H1 (cell line): ENCODE measurements at regions not wholly inside any gene's neighbourhood (a gene's known extent, or its start where the extent isn't known, plus 50 kb on each side); places are given as distances from the start of the nearest gene placed in this dataset.

Source experiments
- CTCF ChIA-PET: fragments of 300-600 bp; sonication (Branson Sonifier 250); formaldehyde crosslinking; loops from one replicate; lab custom pipeline; 2021; ENCODE audit not compliant: partially characterized antibody; lab: Charles Lee
- POLR2A ChIA-PET: fragments of 300-600 bp; sonication (Branson Sonifier 250); formaldehyde crosslinking; loops from one replicate; lab custom pipeline; 2021; ENCODE audit warnings: inconsistent platforms; ENCODE audit not compliant: partially characterized antibody; lab: Charles Lee
- DNase-seq, 2 experiments: peaks; one replicate each; pipeline versions ENCODE4 v3.0.0 to v3.0.0-alpha.2; 2010 to 2022; ENCODE audit warnings: low spot score in 2 of 2, low read depth in 1 of 2, mixed read lengths in 1 of 2
- FAIRE-seq: peaks from 2 replicates; lab custom pipeline; 2011; peaks lifted over from hg19 to GRCh38; lab: Jason Lieb, UNC
- H2AFZ ChIP-seq: 2 replicates; pipeline ENCODE4 v1.8.1; 2012; ENCODE audit warnings: low read length, inconsistent platforms
- H2AK5ac ChIP-seq: 2 replicates; pipeline ENCODE4 v1.6.1; 2013; ENCODE audit warnings: low read depth, low read length
- H2BK120ac ChIP-seq: replicated peaks from 2 replicates; pipeline ENCODE3; 2013; ENCODE audit warnings: low read depth, low read length, inconsistent platforms
- H2BK12ac ChIP-seq: 2 replicates; pipeline ENCODE4 v1.6.1; 2013; ENCODE audit warnings: low read depth, low read length
- H2BK15ac ChIP-seq: 2 replicates; pipeline ENCODE4 v1.6.1; 2013; ENCODE audit warnings: low read length
- H2BK20ac ChIP-seq: 2 replicates; pipeline ENCODE4 v1.6.1; 2013; ENCODE audit warnings: low read length
- H2BK5ac ChIP-seq: 2 replicates; pipeline ENCODE4 v1.6.1; 2013; ENCODE audit warnings: low read depth, low read length
- H3K14ac ChIP-seq: 2 replicates; pipeline ENCODE4 v1.6.1; 2013; ENCODE audit warnings: inconsistent platforms; ENCODE audit not compliant: insufficient read length
- H3K18ac ChIP-seq: 2 replicates; pipeline ENCODE4 v1.6.1; 2013; ENCODE audit warnings: low read length; ENCODE audit errors: extremely low read depth
- H3K23ac ChIP-seq: 2 replicates; pipeline ENCODE4 v1.6.1; 2013; ENCODE audit warnings: inconsistent platforms; ENCODE audit not compliant: insufficient read length
- H3K23me2 ChIP-seq: 2 replicates; pipeline ENCODE4 v1.6.1; 2013; ENCODE audit warnings: low read depth, low read length
- H3K27ac ChIP-seq: 2 replicates; pipeline ENCODE4 v1.6.1; 2011; ENCODE audit warnings: low read depth, low read length, inconsistent platforms
- H3K27me3 ChIP-seq, 4 experiments: replicated peaks in 1 of 4; 1 replicate in 1 of 4; 2 replicates in 3 of 4; pipeline versions ENCODE4 v1.6.1 to v1.8.1; 2011 to 2013; ENCODE audit warnings: low read length in 3 of 4, mild to moderate bottlenecking in 3 of 4, inconsistent platforms in 2 of 4, mixed read lengths in 2 of 4, moderate library complexity in 1 of 4; ENCODE audit not compliant: control insufficient read depth in 3 of 4, insufficient read depth in 3 of 4; ENCODE audit errors: extremely low read depth in 1 of 4
- H3K36me3 ChIP-seq, 4 experiments: 2 replicates each; pipeline versions ENCODE4 v1.6.1 to v1.8.1; 2011 to 2013; ENCODE audit warnings: mild to moderate bottlenecking in 4 of 4, low read length in 3 of 4, moderate library complexity in 2 of 4, control low read depth in 1 of 4, inconsistent platforms in 1 of 4; ENCODE audit not compliant: insufficient read depth in 4 of 4, control insufficient read depth in 2 of 4
- H3K4ac ChIP-seq: replicated peaks from 2 replicates; pipeline ENCODE3; 2013; ENCODE audit warnings: low read length, low read depth, mixed read lengths, inconsistent platforms; ENCODE audit not compliant: insufficient read length
- H3K4me1 ChIP-seq, 4 experiments: replicated peaks in 1 of 4; 1 replicate in 1 of 4; 2 replicates in 3 of 4; pipeline versions ENCODE4 v1.6.1 to v1.8.1; 2011 to 2013; ENCODE audit warnings: low read length in 3 of 4, inconsistent platforms in 2 of 4, mixed read lengths in 1 of 4; ENCODE audit not compliant: insufficient read depth in 4 of 4, control insufficient read depth in 3 of 4
- H3K4me2 ChIP-seq, 2 experiments: 2 replicates each; pipeline versions ENCODE4 v1.6.1 to v1.8.1; 2011 to 2013; ENCODE audit warnings: low read depth in 2 of 2, low read length in 2 of 2, control low read depth in 1 of 2, inconsistent platforms in 1 of 2, mild to moderate bottlenecking in 1 of 2; ENCODE audit not compliant: insufficient read depth in 1 of 2
- H3K4me3 ChIP-seq, 4 experiments: fragments of 200-600, 300-600 bp in 1 of 4; sonication (generic), shearing (Covaris generic), sonication (Bioruptor Twin) in 1 of 4; 2 replicates each; pipeline versions ENCODE4 v1.5.1 to v1.8.1; 2011 to 2016; ENCODE audit warnings: low read length in 4 of 4, low read depth in 3 of 4, control low read depth in 2 of 4, inconsistent platforms in 2 of 4, mild to moderate bottlenecking in 2 of 4, mixed read lengths in 1 of 4, moderate library complexity in 1 of 4; ENCODE audit not compliant: insufficient read depth in 2 of 4; ENCODE audit errors: extremely low read depth in 1 of 4
- H3K56ac ChIP-seq: replicated peaks from 2 replicates; pipeline ENCODE3; 2013; ENCODE audit warnings: low read depth, mild to moderate bottlenecking, mixed read lengths, low read length, inconsistent platforms; ENCODE audit not compliant: insufficient read length
- H3K79me1 ChIP-seq: 2 replicates; pipeline ENCODE4 v1.6.1; 2013; ENCODE audit warnings: low read depth, low read length, control low read depth
- H3K79me2 ChIP-seq, 2 experiments: 2 replicates each; pipeline versions ENCODE4 v1.6.1 to v1.8.1; 2012 to 2013; ENCODE audit warnings: low read length in 2 of 2, mild to moderate bottlenecking in 2 of 2, inconsistent platforms in 1 of 2; ENCODE audit not compliant: insufficient read depth in 2 of 2, control insufficient read depth in 1 of 2
- H3K9ac ChIP-seq, 4 experiments: replicated peaks in 1 of 4; 1 replicate in 1 of 4; 2 replicates in 3 of 4; pipeline versions ENCODE4 v1.6.1 to v1.8.1; 2011 to 2013; ENCODE audit warnings: low read depth in 3 of 4, low read length in 3 of 4, control low read depth in 2 of 4, mild to moderate bottlenecking in 2 of 4, moderate library complexity in 2 of 4, inconsistent platforms in 1 of 4; ENCODE audit errors: extremely low read depth in 1 of 4
- H3K9me3 ChIP-seq, 2 experiments: 2 replicates each; pipeline versions ENCODE4 v1.6.1 to v1.8.1; 2012 to 2013; ENCODE audit warnings: mild to moderate bottlenecking in 2 of 2, moderate library complexity in 2 of 2, control low read depth in 1 of 2, inconsistent platforms in 1 of 2, low read depth in 1 of 2, low read length in 1 of 2, mixed read lengths in 1 of 2; ENCODE audit not compliant: insufficient read depth in 2 of 2
- H4K20me1 ChIP-seq, 2 experiments: replicated peaks in 1 of 2; 2 replicates each; pipeline versions ENCODE3 to v1.8.1; 2011 to 2013; ENCODE audit warnings: inconsistent platforms in 2 of 2, low read length in 2 of 2, mild to moderate bottlenecking in 1 of 2; ENCODE audit not compliant: insufficient read depth in 2 of 2, control insufficient read depth in 1 of 2
- H4K5ac ChIP-seq: 2 replicates; pipeline ENCODE4 v1.6.1; 2013; ENCODE audit warnings: low read length, low read depth, mixed read lengths, inconsistent platforms; ENCODE audit not compliant: insufficient read length
- H4K8ac ChIP-seq: 2 replicates; pipeline ENCODE4 v1.8.0; 2013; ENCODE audit warnings: mild to moderate bottlenecking, moderate library complexity, low read length, inconsistent platforms; ENCODE audit not compliant: insufficient read depth; ENCODE audit errors: extremely low read depth
- H4K91ac ChIP-seq: replicated peaks from 2 replicates; pipeline ENCODE3; 2013; ENCODE audit warnings: low read length, mixed read lengths, inconsistent platforms; ENCODE audit not compliant: insufficient read length
- EZH2 ChIP-seq: fragments of 200-600 bp; sonication (generic); IDR thresholded peaks from 2 replicates; pipeline ENCODE4 v1.7.1; 2012; ENCODE audit warnings: low read depth, mild to moderate bottlenecking, moderate library complexity, low read length, inconsistent platforms; ENCODE audit not compliant: severe bottlenecking
- JUN ChIP-seq: IDR thresholded peaks from 2 replicates; pipeline ENCODE4 v1.6.1; 2011; ENCODE audit warnings: low read depth, mild to moderate bottlenecking, improper control_type of control experiment, low read length
- SIX5 ChIP-seq: IDR thresholded peaks from 2 replicates; pipeline ENCODE4 v1.6.1; 2011; ENCODE audit warnings: mild to moderate bottlenecking, low read depth, low read length
- SUZ12 ChIP-seq: fragments of 200-600 bp; sonication (generic); IDR thresholded peaks from 2 replicates; pipeline ENCODE4 v1.6.1; 2012; ENCODE audit warnings: mild to moderate bottlenecking, inconsistent platforms, low read length, moderate library complexity, mixed read lengths
- WGBS, 2 experiments: shearing (Covaris generic) in 1 of 2; methylation state at CpG; one replicate each; pipeline versions ENCODE4 v1.1.6 to v1.1.7; 2013 to 2015; ENCODE audit warnings: low lambda C conversion rate in 2 of 2, mixed read lengths in 2 of 2, inconsistent platforms in 1 of 2, low coverage in 1 of 2, missing lambda C conversion rate in 1 of 2; ENCODE audit not compliant: insufficient replicate concordance in 2 of 2, insufficient coverage in 1 of 2, insufficient read length in 1 of 2; ENCODE audit errors: extremely low coverage in 1 of 2, missing lambda C conversion rate in 1 of 2; 5-methylcytosine and 5-hydroxymethylcytosine counted together
- TF ChIP-seq, protein P1 (sequence below), 3 experiments: IDR thresholded peaks; 1 replicate in 2 of 3; 2 replicates in 1 of 3; pipeline versions ENCODE4 v1.5.1 to v1.6.1; 2011; ENCODE audit warnings: low read length in 3 of 3, mild to moderate bottlenecking in 3 of 3, inconsistent platforms in 2 of 3, low read depth in 1 of 3, moderate library complexity in 1 of 3; ENCODE audit not compliant: insufficient read depth in 1 of 3; ENCODE audit errors: control extremely low read depth in 1 of 3

- H3K4me1 ChIP-seq, result no peaks in the 10 kb centered on the region
- 89% methylated on average over 8 of the region's 8 CpGs; no CpG with 5 or more reads in 1 of the 2 experiments for WGBS, 2 experiments
- FAIRE-seq, result no peak
Measured at GRCh38 chr2:184174493-184175104, 423.7 kb upstream of the ZNF804A start.

More at GRCh38 chr2:184174493-184175104, 423.7 kb upstream of the ZNF804A start:
- H3K23me2 ChIP-seq, result no peaks in the 10 kb centered on the region
- no peak for TF ChIP-seq SIX5
- no peak for TF ChIP-seq EZH2
- no peak for TF ChIP-seq JUN
- TF ChIP-seq, protein P1, sequence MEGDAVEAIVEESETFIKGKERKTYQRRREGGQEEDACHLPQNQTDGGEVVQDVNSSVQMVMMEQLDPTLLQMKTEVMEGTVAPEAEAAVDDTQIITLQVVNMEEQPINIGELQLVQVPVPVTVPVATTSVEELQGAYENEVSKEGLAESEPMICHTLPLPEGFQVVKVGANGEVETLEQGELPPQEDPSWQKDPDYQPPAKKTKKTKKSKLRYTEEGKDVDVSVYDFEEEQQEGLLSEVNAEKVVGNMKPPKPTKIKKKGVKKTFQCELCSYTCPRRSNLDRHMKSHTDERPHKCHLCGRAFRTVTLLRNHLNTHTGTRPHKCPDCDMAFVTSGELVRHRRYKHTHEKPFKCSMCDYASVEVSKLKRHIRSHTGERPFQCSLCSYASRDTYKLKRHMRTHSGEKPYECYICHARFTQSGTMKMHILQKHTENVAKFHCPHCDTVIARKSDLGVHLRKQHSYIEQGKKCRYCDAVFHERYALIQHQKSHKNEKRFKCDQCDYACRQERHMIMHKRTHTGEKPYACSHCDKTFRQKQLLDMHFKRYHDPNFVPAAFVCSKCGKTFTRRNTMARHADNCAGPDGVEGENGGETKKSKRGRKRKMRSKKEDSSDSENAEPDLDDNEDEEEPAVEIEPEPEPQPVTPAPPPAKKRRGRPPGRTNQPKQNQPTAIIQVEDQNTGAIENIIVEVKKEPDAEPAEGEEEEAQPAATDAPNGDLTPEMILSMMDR (IDR thresholded peaks at IDR 0.05; ENCODE audit: control extremely low read depth in 1 of 3, insufficient read depth in 1 of 3, low read depth in 1 of 3, low read length in 3 of 3), result no peak
- TF ChIP-seq SUZ12, result no peak
- TF ChIP-seq, all 59 proteins: peak for 0
- no peak overlapping the region for H2BK5ac ChIP-seq
- no peak overlapping the region for H2BK15ac ChIP-seq
- no peaks in the 10 kb centered on the region for H3K27me3 ChIP-seq
- H4K20me1 ChIP-seq, result no peaks in the 10 kb centered on the region
- no peak overlapping the region for H3K4me3 ChIP-seq
- H2BK120ac ChIP-seq, result no peak overlapping the region
- H3K14ac ChIP-seq, result no peak overlapping the region
- H4K5ac ChIP-seq, result no peak overlapping the region
- CTCF ChIA-PET, result no interaction called here
- no peaks in the 10 kb centered on the region for H3K36me3 ChIP-seq
- H3K56ac ChIP-seq, result no peak overlapping the region
- H3K4ac ChIP-seq, result no peak overlapping the region
- H3K27ac ChIP-seq, result no peak overlapping the region
- no peak overlapping the region for H4K91ac ChIP-seq
- POLR2A ChIA-PET, result no interaction called here
- no peak overlapping the region for H2AK5ac ChIP-seq
- H3K9me3 ChIP-seq, result no peaks in the 10 kb centered on the region
- no peak overlapping the region for H3K18ac ChIP-seq
- no peak overlapping the region for H3K23ac ChIP-seq
- H2BK12ac ChIP-seq, result no peak overlapping the region
- H4K8ac ChIP-seq, result no peak overlapping the region
- H3K79me1 ChIP-seq, result no peaks in the 10 kb centered on the region
- H2AFZ ChIP-seq, result peak overlapping the region; percentile 79; the same call in 1 of the 2 replicates
- no peak for DNase-seq
- H3K9ac ChIP-seq, result no peak overlapping the region
- no peak overlapping the region for H3K4me2 ChIP-seq
- no peak overlapping the region for H2BK20ac ChIP-seq
- H3K79me2 ChIP-seq, result no peaks in the 10 kb centered on the region
